Panc1 (cell line): ENCODE measurements at regions not wholly inside any gene's neighbourhood (a gene's known extent, or its start where the extent isn't known, plus 50 kb on each side); places are given as distances from the start of the nearest gene placed in this dataset.

Experiments used
- ATAC-seq: fragments of 200-7000 bp; cut with Tn5 transposase; 2 replicates; pipeline ENCODE4 v1.9.1; 2020; ENCODE audit warnings: mild to moderate bottlenecking, moderate library complexity
- BruUV-seq: library from RNA; stranded (reverse); fragments of 400-500 nt; replicated peaks from 2 replicates; lab custom pipeline; 2021; lab: Mats Ljungman, UMichigan
- CTCF ChIA-PET: fragments of 300-600 bp; sonication (Branson Sonifier 250); formaldehyde crosslinking; loops from one replicate; lab custom pipeline; 2022; ENCODE audit warnings: antibody characterized with exemption; lab: Charles Lee
- POLR2A ChIA-PET: fragments of 300-600 bp; sonication (Branson Sonifier 250); formaldehyde crosslinking; loops from one replicate; lab custom pipeline; 2022; ENCODE audit warnings: antibody characterized with exemption; lab: Charles Lee
- DNase-seq: peaks from one replicate; pipeline ENCODE4 v3.0.0-alpha.2; 2010; ENCODE audit warnings: low read depth, low spot score
- H3K27ac ChIP-seq: 2 replicates; pipeline ENCODE4 v1.5.1; 2011; ENCODE audit warnings: mild to moderate bottlenecking, low read length, inconsistent platforms
- H3K27me3 ChIP-seq: fragments of 200-500 bp; sonication (Bioruptor generic); 2 replicates; pipeline ENCODE4 v1.6.0; 2014; ENCODE audit warnings: low read length, inconsistent platforms; ENCODE audit not compliant: control insufficient read depth, insufficient read depth
- H3K36me3 ChIP-seq: fragments of 200-500 bp; sonication (Bioruptor generic); 2 replicates; pipeline ENCODE4 v1.5.1; 2014; ENCODE audit warnings: inconsistent platforms, mild to moderate bottlenecking, low read length, moderate library complexity; ENCODE audit not compliant: control insufficient read depth, insufficient read depth
- H3K4me1 ChIP-seq: 2 replicates; pipeline ENCODE4 v1.5.1; 2011; ENCODE audit warnings: inconsistent platforms, mild to moderate bottlenecking, low read length, moderate library complexity; ENCODE audit not compliant: control insufficient read depth, insufficient read depth
- H3K4me3 ChIP-seq, 2 experiments: 2 replicates each; pipeline ENCODE4 v1.5.1; 2011 to 2012; ENCODE audit warnings: low read depth in 2 of 2, low read length in 2 of 2, mild to moderate bottlenecking in 2 of 2, inconsistent platforms in 1 of 2, moderate library complexity in 1 of 2
- H3K9me3 ChIP-seq: fragments of 200-500 bp; sonication (Bioruptor generic); 2 replicates; pipeline ENCODE4 v1.5.1; 2014; ENCODE audit warnings: low read depth, mild to moderate bottlenecking, inconsistent platforms, low read length, moderate library complexity; ENCODE audit not compliant: control insufficient read depth, insufficient read depth
- POLR2AphosphoS5 ChIP-seq: IDR thresholded peaks from 2 replicates; pipeline ENCODE4 v1.6.1; 2012; ENCODE audit warnings: mild to moderate bottlenecking, low read depth, low read length, moderate library complexity
- SIN3A ChIP-seq: IDR thresholded peaks from 2 replicates; pipeline ENCODE4 v1.6.1; 2012; ENCODE audit warnings: low read depth, mild to moderate bottlenecking, low read length, moderate library complexity, borderline replicate concordance; ENCODE audit not compliant: insufficient read depth
- TCF7L2 ChIP-seq: IDR thresholded peaks from 2 replicates; pipeline ENCODE4 v1.6.1; 2011; ENCODE audit warnings: mild to moderate bottlenecking, low read depth, low read length, inconsistent platforms
- in situ Hi-C: cut with HindIII; loops from 2 replicates; pipeline ENCODE4 v1.10.0; 2016; ENCODE audit warnings: low sequenced_read_pairs, low pct_unique_long_range_greater_than_20kb
- intact Hi-C: fragments of 100-400 bp; cut with micrococcal nuclease; formaldehyde crosslinking; loops from one replicate; pipeline ENCODE4 v1.10.0; 2022; ENCODE audit not compliant: unreplicated experiment
- TF ChIP-seq, protein P1 (sequence below): fragments of 450-650 bp; IDR thresholded peaks from 2 replicates; pipeline ENCODE4 v1.5.1; 2017; ENCODE audit warnings: mild to moderate bottlenecking
- TF ChIP-seq, protein P2 (sequence below), 2 experiments: IDR thresholded peaks; 2 replicates each; pipeline ENCODE4 v1.6.1; 2011 to 2012; ENCODE audit warnings: low read depth in 2 of 2, control low read depth in 1 of 2, low read length in 1 of 2, mild to moderate bottlenecking in 1 of 2, moderate library complexity in 1 of 2; ENCODE audit not compliant: insufficient read depth in 1 of 2

DNA sequence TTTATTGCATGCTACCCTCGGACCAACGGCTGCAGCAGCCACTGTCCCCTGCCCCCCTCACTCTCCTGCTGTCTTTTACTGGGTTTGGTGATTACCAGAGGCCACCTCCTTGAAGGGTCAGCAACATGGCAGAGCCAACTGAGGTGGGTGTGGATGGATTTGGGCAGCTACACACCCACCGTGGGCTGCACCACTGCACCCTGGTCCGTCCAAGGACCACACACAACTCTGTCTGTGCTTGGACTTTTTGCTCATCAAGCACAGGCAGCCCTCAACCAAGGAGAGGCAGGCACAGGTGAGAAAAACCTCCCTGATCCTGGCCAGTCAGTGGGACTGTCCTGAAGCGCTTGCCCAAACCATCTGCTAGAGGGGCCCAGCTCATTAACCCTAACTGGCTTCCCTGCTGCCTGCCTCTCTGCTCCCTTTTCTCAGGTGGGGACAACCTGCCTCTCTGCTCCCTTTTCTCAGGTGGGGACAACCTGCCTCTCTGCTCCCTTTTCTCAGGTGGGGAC is 239.5 kb upstream of the PITRM1 start:
- POLR2A ChIA-PET = no interaction called here
- Histone ChIP-seq H3K27ac (no peak overlapping the region), H3K4me3 (no peak overlapping the region), H3K27me3 (no peaks in the 10 kb centered on the region), H3K9me3 (no peaks in the 10 kb centered on the region), H3K36me3 (no peaks in the 10 kb centered on the region), H3K4me1 (no peaks in the 10 kb centered on the region)
- CTCF ChIA-PET = no interaction called here
- no peak for TF ChIP-seq TCF7L2
- no peak for TF ChIP-seq SIN3A
- TF ChIP-seq, protein P1, sequence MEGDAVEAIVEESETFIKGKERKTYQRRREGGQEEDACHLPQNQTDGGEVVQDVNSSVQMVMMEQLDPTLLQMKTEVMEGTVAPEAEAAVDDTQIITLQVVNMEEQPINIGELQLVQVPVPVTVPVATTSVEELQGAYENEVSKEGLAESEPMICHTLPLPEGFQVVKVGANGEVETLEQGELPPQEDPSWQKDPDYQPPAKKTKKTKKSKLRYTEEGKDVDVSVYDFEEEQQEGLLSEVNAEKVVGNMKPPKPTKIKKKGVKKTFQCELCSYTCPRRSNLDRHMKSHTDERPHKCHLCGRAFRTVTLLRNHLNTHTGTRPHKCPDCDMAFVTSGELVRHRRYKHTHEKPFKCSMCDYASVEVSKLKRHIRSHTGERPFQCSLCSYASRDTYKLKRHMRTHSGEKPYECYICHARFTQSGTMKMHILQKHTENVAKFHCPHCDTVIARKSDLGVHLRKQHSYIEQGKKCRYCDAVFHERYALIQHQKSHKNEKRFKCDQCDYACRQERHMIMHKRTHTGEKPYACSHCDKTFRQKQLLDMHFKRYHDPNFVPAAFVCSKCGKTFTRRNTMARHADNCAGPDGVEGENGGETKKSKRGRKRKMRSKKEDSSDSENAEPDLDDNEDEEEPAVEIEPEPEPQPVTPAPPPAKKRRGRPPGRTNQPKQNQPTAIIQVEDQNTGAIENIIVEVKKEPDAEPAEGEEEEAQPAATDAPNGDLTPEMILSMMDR = no peak
- intact Hi-C loops = no loop called here
- ATAC-seq (no peak), DNase-seq (no peak)
- BruUV-seq = no TSS peak
- in situ Hi-C loops = no loop called here

DNA sequence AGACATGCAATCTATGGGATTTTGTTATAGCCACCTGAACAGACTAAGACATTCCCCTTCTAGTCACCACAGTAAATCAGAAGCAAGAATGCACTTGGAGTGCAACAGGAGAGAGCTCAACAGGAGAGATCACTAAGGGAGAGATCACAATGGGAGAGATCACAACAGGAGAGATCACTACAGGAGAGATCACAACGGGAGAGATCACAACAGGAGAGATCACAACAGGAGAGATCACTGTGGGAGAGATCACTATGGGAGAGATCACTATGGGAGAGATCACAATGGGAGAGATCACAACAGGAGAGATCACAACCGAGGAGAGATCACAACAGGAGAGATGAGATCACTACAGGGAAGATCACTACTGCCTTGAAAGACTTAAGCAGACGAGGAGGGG is 238.5 kb upstream of the PITRM1 start:
- no peak overlapping the region for H3K4me3 ChIP-seq
- BruUV-seq = no TSS peak
- no peaks in the 10 kb centered on the region for H3K9me3 ChIP-seq
- no peak for DNase-seq
- no peaks in the 10 kb centered on the region for H3K4me1 ChIP-seq
- POLR2A ChIA-PET = no interaction called here
- no peaks in the 10 kb centered on the region for H3K36me3 ChIP-seq
- CTCF ChIA-PET = no interaction called here
- no peaks in the 10 kb centered on the region for H3K27me3 ChIP-seq
- intact Hi-C loops (no loop called here), in situ Hi-C loops (no loop called here)
- no peak for ATAC-seq
- no peak overlapping the region for H3K27ac ChIP-seq
- TF ChIP-seq SIN3A (no peak), POLR2AphosphoS5 (no peak), TCF7L2 (no peak)
- TF ChIP-seq, protein P2, sequence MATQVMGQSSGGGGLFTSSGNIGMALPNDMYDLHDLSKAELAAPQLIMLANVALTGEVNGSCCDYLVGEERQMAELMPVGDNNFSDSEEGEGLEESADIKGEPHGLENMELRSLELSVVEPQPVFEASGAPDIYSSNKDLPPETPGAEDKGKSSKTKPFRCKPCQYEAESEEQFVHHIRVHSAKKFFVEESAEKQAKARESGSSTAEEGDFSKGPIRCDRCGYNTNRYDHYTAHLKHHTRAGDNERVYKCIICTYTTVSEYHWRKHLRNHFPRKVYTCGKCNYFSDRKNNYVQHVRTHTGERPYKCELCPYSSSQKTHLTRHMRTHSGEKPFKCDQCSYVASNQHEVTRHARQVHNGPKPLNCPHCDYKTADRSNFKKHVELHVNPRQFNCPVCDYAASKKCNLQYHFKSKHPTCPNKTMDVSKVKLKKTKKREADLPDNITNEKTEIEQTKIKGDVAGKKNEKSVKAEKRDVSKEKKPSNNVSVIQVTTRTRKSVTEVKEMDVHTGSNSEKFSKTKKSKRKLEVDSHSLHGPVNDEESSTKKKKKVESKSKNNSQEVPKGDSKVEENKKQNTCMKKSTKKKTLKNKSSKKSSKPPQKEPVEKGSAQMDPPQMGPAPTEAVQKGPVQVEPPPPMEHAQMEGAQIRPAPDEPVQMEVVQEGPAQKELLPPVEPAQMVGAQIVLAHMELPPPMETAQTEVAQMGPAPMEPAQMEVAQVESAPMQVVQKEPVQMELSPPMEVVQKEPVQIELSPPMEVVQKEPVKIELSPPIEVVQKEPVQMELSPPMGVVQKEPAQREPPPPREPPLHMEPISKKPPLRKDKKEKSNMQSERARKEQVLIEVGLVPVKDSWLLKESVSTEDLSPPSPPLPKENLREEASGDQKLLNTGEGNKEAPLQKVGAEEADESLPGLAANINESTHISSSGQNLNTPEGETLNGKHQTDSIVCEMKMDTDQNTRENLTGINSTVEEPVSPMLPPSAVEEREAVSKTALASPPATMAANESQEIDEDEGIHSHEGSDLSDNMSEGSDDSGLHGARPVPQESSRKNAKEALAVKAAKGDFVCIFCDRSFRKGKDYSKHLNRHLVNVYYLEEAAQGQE (IDR thresholded peaks at IDR 0.05; ENCODE audit: insufficient read depth in 1 of 2, low read depth in 2 of 2, low read length in 1 of 2) = no peak
- TF ChIP-seq, protein P1 = no peak
